ENCODE measurements at regions not wholly inside any gene's neighbourhood (a gene's known extent, or its start where the extent isn't known, plus 50 kb on each side); places are given as distances from the start of the nearest gene placed in this dataset.

DNA sequence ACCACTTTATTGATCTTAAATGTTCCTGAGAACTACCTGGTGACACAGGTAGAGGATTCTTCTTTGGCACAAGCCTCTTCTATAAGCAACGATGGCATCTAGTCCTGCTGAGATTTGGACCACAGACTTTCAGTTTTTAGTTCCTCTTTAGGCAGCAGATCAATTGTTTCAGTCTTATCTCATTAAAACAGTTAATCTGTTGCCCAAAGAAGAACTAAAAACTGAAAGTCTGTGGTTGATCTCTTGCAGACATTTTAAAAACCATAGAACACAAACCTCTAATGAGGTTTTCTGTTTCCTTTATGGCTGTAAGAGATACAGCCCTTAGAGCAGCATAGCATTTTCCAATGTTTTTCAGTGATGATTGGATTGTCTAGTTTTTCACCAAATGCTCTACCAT is 480.9 kb downstream of the MTRR start:
- TF ChIP-seq POLR2A (IDR thresholded peaks at IDR 0.05) (no peak), POLR2AphosphoS5 (IDR thresholded peaks at IDR 0.05) (no peak), CTCF (IDR thresholded peaks at IDR 0.05) (no peak)
- Histone ChIP-seq H3K36me3 (no peaks in the 10 kb centered on the region), H3K4me3 (no peak overlapping the region), H3K9me3 (no peaks in the 10 kb centered on the region), H3K27ac (no peak overlapping the region), H3K4me1 (replicated peaks) (no peaks in the 10 kb centered on the region), H3K27me3 (replicated peaks; ENCODE audit: insufficient read depth) (no peaks in the 10 kb centered on the region)
- intact Hi-C loops (cut with DNase I): no loop called here
- WGBS: 83% methylated on average over 1 of the region's 1 CpG
- no peak for DNase-seq (ENCODE audit: low spot score)

- intact Hi-C loops (cut with DNase I): no loop called here
- WGBS: 83% methylated on average over 6 of the region's 6 CpGs
Observed at GRCh38 chr5:8350644-8351339, 481.8 kb downstream of the MTRR start.

DNA sequence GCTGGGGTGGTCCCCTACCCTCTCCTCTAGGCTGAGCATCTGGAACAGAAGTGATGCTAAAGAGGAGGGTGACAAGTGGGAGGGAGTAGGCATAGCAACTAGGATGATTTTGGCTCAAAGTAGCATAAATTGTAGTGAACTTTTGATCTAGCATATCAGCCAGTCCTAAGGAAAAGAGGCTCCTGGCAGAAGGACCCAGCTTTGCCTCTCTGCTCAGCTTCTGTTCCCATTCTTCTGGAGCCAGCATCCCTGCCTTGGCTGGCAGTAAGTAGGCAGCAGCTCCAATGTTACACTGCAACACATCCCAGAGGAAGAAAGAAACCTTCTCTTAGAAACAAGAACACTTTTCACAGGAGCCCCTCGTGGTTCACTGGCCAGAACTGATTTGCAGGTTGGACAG is 487.0 kb downstream of the MTRR start:
- no peak for DNase-seq (ENCODE audit: low spot score)
- TF ChIP-seq POLR2AphosphoS5 (IDR thresholded peaks at IDR 0.05): no peak
- no peak for TF ChIP-seq CTCF (IDR thresholded peaks at IDR 0.05)
- TF ChIP-seq POLR2A (IDR thresholded peaks at IDR 0.05): no peak
- no peaks in the 10 kb centered on the region for H3K4me1 ChIP-seq (replicated peaks)
- WGBS: 14% methylated on average over 1 of the region's 1 CpG
- intact Hi-C loops (cut with DNase I): no loop called here
- no peak overlapping the region for H3K4me3 ChIP-seq
- H3K36me3 ChIP-seq: no peaks in the 10 kb centered on the region
- no peaks in the 10 kb centered on the region for H3K9me3 ChIP-seq
- H3K27ac ChIP-seq: no peak overlapping the region
- no peaks in the 10 kb centered on the region for H3K27me3 ChIP-seq (replicated peaks; ENCODE audit: insufficient read depth)

More at GRCh38 chr5:8350644-8351339, 481.8 kb downstream of the MTRR start:
- Histone ChIP-seq H3K27me3 (replicated peaks; ENCODE audit: insufficient read depth) (no peaks in the 10 kb centered on the region), H3K4me3 (no peak overlapping the region), H3K4me1 (replicated peaks) (no peaks in the 10 kb centered on the region), H3K9me3 (no peaks in the 10 kb centered on the region), H3K27ac (no peak overlapping the region), H3K36me3 (no peaks in the 10 kb centered on the region)
- no peak for DNase-seq (ENCODE audit: low spot score)
- TF ChIP-seq POLR2AphosphoS5 (IDR thresholded peaks at IDR 0.05) (no peak), CTCF (IDR thresholded peaks at IDR 0.05) (no peak), POLR2A (IDR thresholded peaks at IDR 0.05) (no peak)

DNA sequence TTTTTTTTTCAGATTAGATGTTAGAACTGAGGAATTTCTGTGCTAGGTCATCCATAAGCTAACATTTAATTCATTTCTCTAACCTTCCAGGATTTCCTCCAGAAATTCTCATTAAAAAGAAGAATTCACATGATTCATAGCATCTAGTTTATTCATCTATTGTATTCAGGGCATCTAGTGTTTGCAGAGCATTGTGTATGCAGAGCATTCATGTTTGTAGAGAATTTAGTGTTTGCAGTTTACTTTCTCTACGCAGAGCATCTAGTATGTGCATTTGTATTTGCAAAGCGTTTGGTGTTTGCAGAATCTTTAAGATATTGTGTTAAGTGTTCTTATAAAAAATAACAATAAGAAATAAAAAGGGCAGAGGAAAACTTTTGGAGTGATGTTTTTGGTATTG is 491.1 kb downstream of the MTRR start:
- intact Hi-C loops (cut with DNase I): no loop called here
- no peak overlapping the region for H3K27ac ChIP-seq
- TF ChIP-seq CTCF (IDR thresholded peaks at IDR 0.05): no peak
- no peaks in the 10 kb centered on the region for H3K4me1 ChIP-seq (replicated peaks)
- H3K9me3 ChIP-seq: no peaks in the 10 kb centered on the region
- WGBS: 28% methylated on average over 2 of the region's 2 CpGs
- H3K4me3 ChIP-seq: no peak overlapping the region
- H3K36me3 ChIP-seq: no peaks in the 10 kb centered on the region
- no peak for DNase-seq (ENCODE audit: low spot score)
- H3K27me3 ChIP-seq (replicated peaks; ENCODE audit: insufficient read depth): no peaks in the 10 kb centered on the region

DNA sequence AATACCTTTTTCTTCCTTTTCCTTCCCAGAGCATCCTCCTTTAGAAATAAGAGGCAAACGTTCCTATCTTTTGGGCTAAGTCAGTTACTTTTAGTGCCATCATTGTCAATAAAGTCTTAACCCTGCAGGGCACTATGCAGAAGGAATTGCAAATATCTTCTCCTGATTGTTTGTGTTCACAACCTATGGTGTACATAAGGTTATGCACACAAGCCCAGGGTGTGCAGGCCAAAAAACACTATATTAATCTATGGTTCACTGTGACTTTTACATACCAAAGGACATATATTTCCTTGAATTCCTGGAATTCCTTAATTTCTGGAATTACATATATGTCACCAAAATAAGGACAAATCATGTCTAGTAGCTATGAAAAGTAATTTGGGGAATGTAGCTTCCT is 493.5 kb downstream of the MTRR start:
- intact Hi-C loops (cut with DNase I): no loop called here
- 61% methylated on average over 1 of the region's 1 CpG for WGBS
- H3K4me1 ChIP-seq (replicated peaks): no peaks in the 10 kb centered on the region
- no peaks in the 10 kb centered on the region for H3K9me3 ChIP-seq
- H3K27me3 ChIP-seq (replicated peaks; ENCODE audit: insufficient read depth): no peaks in the 10 kb centered on the region
- DNase-seq (ENCODE audit: low spot score): no peak
- H3K4me3 ChIP-seq: no peak overlapping the region
- TF ChIP-seq POLR2AphosphoS5 (IDR thresholded peaks at IDR 0.05): no peak
- TF ChIP-seq CTCF (IDR thresholded peaks at IDR 0.05): no peak
- no peak for TF ChIP-seq POLR2A (IDR thresholded peaks at IDR 0.05)
- H3K27ac ChIP-seq: no peak overlapping the region
- H3K36me3 ChIP-seq: no peaks in the 10 kb centered on the region
